ENCODE measurements at regions not wholly inside any gene's neighbourhood (a gene's known extent, or its start where the extent isn't known, plus 50 kb on each side); places are given as distances from the start of the nearest gene placed in this dataset.

DNA sequence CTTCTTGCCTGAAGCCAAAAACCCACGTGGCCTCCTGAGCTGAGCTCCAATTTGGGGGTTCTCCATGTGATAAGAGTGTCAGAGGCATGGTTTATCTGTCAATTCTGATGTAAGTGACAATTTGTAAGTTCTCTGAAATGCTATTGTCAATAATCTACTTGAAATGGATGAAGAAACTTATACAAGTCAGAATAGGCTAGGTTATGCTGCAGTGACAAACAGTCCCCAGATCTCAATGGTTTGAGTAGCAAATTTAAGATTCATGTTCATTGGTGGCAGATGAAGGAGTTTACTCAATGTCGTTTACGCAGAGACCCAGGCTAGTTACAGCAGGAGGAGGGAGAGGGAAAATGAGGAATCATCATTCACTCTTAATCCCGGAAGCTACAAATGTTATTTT, 352.4 kb downstream of the KIF16B start (continued):
- no peak for TF ChIP-seq BCL11A (IDR thresholded peaks at IDR 0.05; ENCODE audit: low read depth, low read length)

DNA sequence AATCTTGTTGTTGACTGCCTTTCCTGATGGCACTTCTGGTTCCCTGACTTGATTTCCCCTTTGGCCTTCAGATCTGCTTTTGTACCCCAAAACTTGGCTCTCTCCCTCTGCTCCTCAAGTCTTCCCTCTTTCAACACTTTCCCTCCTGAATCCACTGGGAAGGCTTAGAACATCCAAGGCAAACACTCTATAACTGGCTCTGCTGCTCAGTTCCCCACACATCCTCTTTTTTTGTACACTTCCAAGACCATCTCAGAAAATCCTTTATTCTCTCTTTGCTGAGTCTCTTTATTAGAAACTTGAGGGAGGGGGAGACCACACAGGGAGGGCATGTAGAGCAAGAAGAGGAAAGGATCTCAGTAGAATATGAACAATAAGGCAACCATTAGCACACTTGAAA, 354.1 kb downstream of the KIF16B start:
- in situ Hi-C loops (cut with MboI) = no loop called here
- no peak for FAIRE-seq
- CTCF ChIA-PET = no interaction called here

More for the DNA sequence above, 354.1 kb downstream of the KIF16B start:
- ChIA-PET POLR2A (no interaction called here), SMC1A (ENCODE audit: uncharacterized antibody, unreplicated experiment) (no interaction called here), RAD21 (ENCODE audit: unreplicated experiment) (no interaction called here)
- ATAC-seq (no peak), DNase-seq (ENCODE audit: low read depth, low spot score) (no peak)
- no peaks in the 10 kb centered on the region for H4K20me1 ChIP-seq (ENCODE audit: control insufficient read depth, insufficient read depth)
- H3K9ac ChIP-seq (ENCODE audit: control insufficient read depth, insufficient read depth, low read length) = no peak overlapping the region
- H3K36me3 ChIP-seq (ENCODE audit: control insufficient read depth in 2 of 2, insufficient read depth in 2 of 2, low read length in 1 of 2) = no peaks in the 10 kb centered on the region
- H3K4me1 ChIP-seq (ENCODE audit: control insufficient read depth, insufficient read depth, low read length) = no peaks in the 10 kb centered on the region
- H3K79me2 ChIP-seq (ENCODE audit: control insufficient read depth, insufficient read depth, low read length) = no peaks in the 10 kb centered on the region
- H3K27ac ChIP-seq (ENCODE audit: control insufficient read depth, insufficient read depth) = no peak overlapping the region
- intact Hi-C loops (cut with micrococcal nuclease; ENCODE audit: unreplicated experiment) = no loop called here
- TF ChIP-seq CREM (IDR thresholded peaks at IDR 0.05; ENCODE audit: low read depth) (no peak), CHD2 (IDR thresholded peaks at IDR 0.05; ENCODE audit: borderline replicate concordance, low read depth, low read length) (no peak), CEBPZ (IDR thresholded peaks at IDR 0.05; ENCODE audit: low read depth, low read length) (no peak), TAF1 (IDR thresholded peaks at IDR 0.05; ENCODE audit: borderline replicate concordance, low read depth, low read length) (no peak)
- BruUV-seq (replicated peaks) = no TSS peak
- H3K27me3 ChIP-seq (replicated peaks in 1 of 2; ENCODE audit: control insufficient read depth in 2 of 2, insufficient read depth in 2 of 2, low read length in 1 of 2) = no peaks in the 10 kb centered on the region
- no peaks in the 10 kb centered on the region for H3K9me3 ChIP-seq (replicated peaks; ENCODE audit: control insufficient read depth, insufficient read depth, low read length)
- H3K4me2 ChIP-seq (ENCODE audit: control insufficient read depth, insufficient read depth) = no peak overlapping the region
- H2AFZ ChIP-seq (ENCODE audit: control insufficient read depth, low read depth, low read length) = no peak overlapping the region
- no peak overlapping the region for H3K4me3 ChIP-seq
